Skeletal muscle tissue (tissue), 3 donors: ENCODE measurements at regions not wholly inside any gene's neighbourhood (a gene's known extent, or its start where the extent isn't known, plus 50 kb on each side); places are given as distances from the start of the nearest gene placed in this dataset.

Source experiments
- H3K27ac ChIP-seq: one replicate; pipeline ENCODE4 v1.7.0; 2013; ENCODE audit warnings: mild to moderate bottlenecking, low read depth, low read length, inconsistent platforms
- H3K27me3 ChIP-seq, 3 donors: one replicate each; pipeline ENCODE4 v1.7.0; 2013; ENCODE audit warnings: low read length in 3 of 3; ENCODE audit not compliant: control insufficient read depth in 3 of 3, insufficient read depth in 3 of 3
- H3K36me3 ChIP-seq, 3 donors: one replicate each; pipeline ENCODE4 v1.7.0; 2013; ENCODE audit warnings: low read length in 3 of 3; ENCODE audit not compliant: control insufficient read depth in 3 of 3, insufficient read depth in 3 of 3
- H3K4me1 ChIP-seq, 3 donors: one replicate each; pipeline ENCODE4 v1.7.0; 2013; ENCODE audit warnings: low read length in 3 of 3, mild to moderate bottlenecking in 3 of 3; ENCODE audit not compliant: control insufficient read depth in 3 of 3, insufficient read depth in 3 of 3
- H3K4me3 ChIP-seq, 3 donors: one replicate each; pipeline ENCODE4 v1.7.0; 2013; ENCODE audit warnings: low read length in 3 of 3
- H3K9ac ChIP-seq, 3 donors: one replicate each; pipeline ENCODE4 v1.7.0; 2013; ENCODE audit warnings: low read length in 3 of 3, mild to moderate bottlenecking in 3 of 3, moderate library complexity in 2 of 3, low read depth in 1 of 3
- H3K9me3 ChIP-seq, 3 donors: one replicate each; pipeline ENCODE4 v1.7.0; 2013; ENCODE audit warnings: low read length in 3 of 3; ENCODE audit not compliant: control insufficient read depth in 3 of 3
- donor health status: Osteomylitis.

- Histone ChIP-seq H3K9me3 (no peaks in the 10 kb centered on the region), H3K36me3 (no peaks in the 10 kb centered on the region), H3K4me1 (no peaks in the 10 kb centered on the region), H3K4me3 (no peak overlapping the region), H3K27me3 (peaks cover 0 to 3% (median 0%) of the 10 kb centered on the region in 3 donors), H3K9ac (no peak overlapping the region), H3K27ac (no peak overlapping the region)
These were observed 486.6 kb upstream of the CDH11 start for GRCh38 chr16:65608455-65608854.

- H3K27ac ChIP-seq: no peak overlapping the region
- no peaks in the 10 kb centered on the region for H3K4me1 ChIP-seq
- no peak overlapping the region for H3K9ac ChIP-seq
- peaks cover 0 to 3% (median 0%) of the 10 kb centered on the region in 3 donors for H3K27me3 ChIP-seq
- H3K9me3 ChIP-seq: no peaks in the 10 kb centered on the region
- no peaks in the 10 kb centered on the region for H3K36me3 ChIP-seq
- no peak overlapping the region for H3K4me3 ChIP-seq
These were observed 482.9 kb upstream of the CDH11 start for GRCh38 chr16:65604771-65605170.

DNA sequence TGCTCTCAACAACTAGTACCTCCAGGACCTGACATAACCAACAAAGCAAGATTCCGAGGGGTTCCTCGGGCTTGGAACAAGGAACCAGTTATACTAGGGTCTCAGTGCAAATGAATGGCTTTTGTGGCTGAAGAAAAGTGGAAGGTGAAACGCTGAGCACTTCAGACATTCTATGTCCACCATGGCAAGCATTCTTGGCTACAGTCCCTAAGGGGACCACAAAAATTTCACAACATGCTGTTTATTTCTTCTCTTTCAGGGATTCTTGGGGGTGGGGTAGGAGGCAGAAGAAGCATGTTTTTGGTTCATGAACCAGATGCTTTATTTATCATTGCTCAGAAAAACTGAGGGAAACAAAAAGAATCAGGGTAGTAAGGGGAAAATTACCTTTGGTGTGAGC, 479.9 kb upstream of the CDH11 start:
- Histone ChIP-seq H3K27ac (no peak overlapping the region), H3K9ac (no peak overlapping the region), H3K27me3 (peaks cover 0 to 3% (median 0%) of the 10 kb centered on the region in 3 donors), H3K36me3 (no peaks in the 10 kb centered on the region), H3K9me3 (no peaks in the 10 kb centered on the region), H3K4me3 (no peak overlapping the region), H3K4me1 (no peaks in the 10 kb centered on the region)

- Histone ChIP-seq H3K9me3 (no peaks in the 10 kb centered on the region), H3K27ac (no peak overlapping the region), H3K36me3 (no peaks in the 10 kb centered on the region), H3K4me1 (no peaks in the 10 kb centered on the region), H3K27me3 (peaks cover 0 to 3% (median 0%) of the 10 kb centered on the region in 3 donors), H3K9ac (no peak overlapping the region), H3K4me3 (no peak overlapping the region)
These were observed 478.8 kb upstream of the CDH11 start for GRCh38 chr16:65600629-65601028.

DNA sequence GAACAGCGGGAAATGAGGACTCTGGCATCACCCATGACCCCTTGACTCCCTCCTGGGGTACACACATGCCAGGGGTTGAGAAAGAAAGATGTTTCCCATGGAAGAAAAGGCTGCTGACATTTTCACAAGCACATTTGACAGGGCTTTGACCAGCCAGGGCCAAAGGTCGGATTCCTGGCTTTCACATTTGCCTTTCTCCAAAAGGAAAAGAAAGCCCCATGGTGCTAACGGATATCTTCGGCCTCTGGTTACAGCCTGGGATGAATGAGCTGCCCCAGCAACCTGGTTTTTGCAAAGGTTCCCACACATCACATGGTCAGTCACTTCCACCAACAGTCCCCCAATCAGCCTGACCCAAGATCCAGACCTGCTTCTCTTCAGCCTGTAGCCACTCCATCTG, 478.2 kb upstream of the CDH11 start:
- Histone ChIP-seq H3K9me3 (no peaks in the 10 kb centered on the region), H3K36me3 (no peaks in the 10 kb centered on the region), H3K27ac (no peak overlapping the region), H3K4me3 (no peak overlapping the region), H3K9ac (no peak overlapping the region), H3K4me1 (no peaks in the 10 kb centered on the region), H3K27me3 (peaks cover 0 to 3% (median 0%) of the 10 kb centered on the region in 3 donors)

DNA sequence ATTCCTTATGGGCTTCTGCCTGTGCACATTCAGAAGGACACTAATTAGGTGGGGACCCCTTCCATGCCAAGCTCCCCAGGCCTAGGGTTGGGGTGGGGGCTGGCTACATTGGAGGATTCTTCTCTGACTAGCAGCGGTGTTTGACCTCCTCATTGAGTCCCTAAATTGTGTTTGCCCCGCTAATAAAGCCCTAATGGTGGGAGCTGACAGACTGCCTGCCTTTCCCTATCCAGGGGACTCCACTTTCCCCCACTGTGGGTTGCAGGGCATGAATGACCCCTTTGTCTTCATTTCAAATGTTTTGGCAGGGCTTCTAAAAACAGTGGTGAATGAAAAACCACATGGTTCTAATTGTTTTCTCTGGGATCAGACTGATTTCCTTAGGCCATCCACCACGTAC, 476.8 kb upstream of the CDH11 start:
- H3K9me3 ChIP-seq: no peaks in the 10 kb centered on the region
- H3K4me1 ChIP-seq: no peaks in the 10 kb centered on the region
- no peak overlapping the region for H3K4me3 ChIP-seq
- H3K27ac ChIP-seq: no peak overlapping the region
- H3K36me3 ChIP-seq: no peaks in the 10 kb centered on the region
- no peak overlapping the region for H3K9ac ChIP-seq
- H3K27me3 ChIP-seq: peaks cover 0 to 1% (median 0%) of the 10 kb centered on the region in 3 donors

DNA sequence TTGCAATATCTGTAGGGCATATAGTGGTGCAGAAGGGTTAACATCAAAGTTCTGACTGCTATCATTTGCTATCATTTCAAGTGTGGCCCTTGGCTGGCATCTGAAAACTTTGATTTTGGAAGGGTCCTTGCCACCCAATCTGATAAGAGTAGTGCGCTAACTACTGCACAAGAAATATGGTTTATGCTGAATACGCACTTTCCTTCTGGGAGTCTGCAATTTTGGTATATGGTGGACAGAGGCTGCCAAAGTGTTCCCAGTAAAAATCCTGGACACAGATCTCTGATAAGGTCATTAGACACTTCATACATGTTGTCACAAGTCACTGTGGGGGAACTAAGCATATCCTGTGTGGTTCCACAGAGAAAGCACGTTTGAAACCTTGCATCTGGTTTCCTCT, 461.6 kb upstream of the CDH11 start:
- Histone ChIP-seq H3K4me3 (no peak overlapping the region), H3K9me3 (no peaks in the 10 kb centered on the region), H3K27ac (no peak overlapping the region), H3K9ac (no peak overlapping the region), H3K36me3 (no peaks in the 10 kb centered on the region), H3K4me1 (no peaks in the 10 kb centered on the region), H3K27me3 (no peaks in the 10 kb centered on the region)

- no peak overlapping the region for H3K9ac ChIP-seq
These were observed 457.2 kb upstream of the CDH11 start for GRCh38 chr16:65579050-65579449.

GRCh38 chr16:65576631-65577030, 454.8 kb upstream of the CDH11 start:
- Histone ChIP-seq H3K27ac (no peak overlapping the region), H3K9me3 (no peaks in the 10 kb centered on the region), H3K4me1 (no peaks in the 10 kb centered on the region), H3K27me3 (no peaks in the 10 kb centered on the region), H3K9ac (no peak overlapping the region), H3K36me3 (no peaks in the 10 kb centered on the region), H3K4me3 (no peak overlapping the region)

More at GRCh38 chr16:65579050-65579449, 457.2 kb upstream of the CDH11 start:
- H3K36me3 ChIP-seq: no peaks in the 10 kb centered on the region
- no peaks in the 10 kb centered on the region for H3K9me3 ChIP-seq
- H3K27me3 ChIP-seq: no peaks in the 10 kb centered on the region
- H3K4me1 ChIP-seq: no peaks in the 10 kb centered on the region
- H3K27ac ChIP-seq: no peak overlapping the region
- no peak overlapping the region for H3K4me3 ChIP-seq

- Histone ChIP-seq H3K9me3 (no peaks in the 10 kb centered on the region), H3K27ac (no peak overlapping the region), H3K4me3 (no peak overlapping the region), H3K36me3 (no peaks in the 10 kb centered on the region), H3K27me3 (no peaks in the 10 kb centered on the region), H3K4me1 (no peaks in the 10 kb centered on the region), H3K9ac (no peak overlapping the region)
These were observed 454.3 kb upstream of the CDH11 start for GRCh38 chr16:65576139-65576538.
